ENCODE measurements at regions not wholly inside any gene's neighbourhood (a gene's known extent, or its start where the extent isn't known, plus 50 kb on each side); places are given as distances from the start of the nearest gene placed in this dataset.

DNA sequence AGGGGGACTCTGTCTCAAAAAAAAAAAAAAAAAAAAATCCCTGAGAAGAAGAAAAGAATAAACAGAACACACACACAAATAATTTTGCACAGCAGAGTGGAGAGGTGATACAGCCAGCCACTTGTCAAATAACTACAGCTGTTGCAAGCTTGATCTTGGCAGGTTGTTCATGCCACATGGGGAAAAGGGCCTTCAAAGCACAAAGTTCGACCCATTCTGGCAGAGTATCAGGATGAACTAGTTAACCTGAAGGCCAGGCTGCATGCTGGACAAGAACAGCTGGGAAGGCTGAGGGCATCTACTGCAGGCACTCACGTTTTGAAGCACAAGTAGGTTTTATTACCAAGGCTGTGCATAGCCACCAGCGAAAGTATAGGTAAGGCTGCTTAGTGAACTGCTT, 104.1 kb downstream of the KCTD15 start:
- no peak for DNase-seq

DNA sequence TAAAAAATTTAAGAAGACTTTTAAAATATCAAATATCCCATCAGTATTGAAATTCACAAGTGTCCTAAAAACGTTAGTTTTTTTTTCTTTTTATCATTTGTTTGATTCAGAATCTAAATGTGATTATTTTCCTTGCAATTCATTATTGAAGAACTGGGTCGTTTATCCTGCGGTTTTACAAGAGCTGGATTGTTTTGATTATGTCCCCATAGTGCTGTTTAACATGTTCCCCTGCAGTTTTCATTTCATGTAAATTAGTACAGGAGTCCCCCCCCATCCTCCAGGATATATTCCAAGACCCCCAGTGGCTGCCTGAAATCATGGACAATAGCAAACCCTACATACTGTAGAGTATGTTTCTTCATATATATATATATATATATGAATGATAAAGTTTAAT, 105.7 kb downstream of the KCTD15 start:
- DNase-seq, result no peak

DNA sequence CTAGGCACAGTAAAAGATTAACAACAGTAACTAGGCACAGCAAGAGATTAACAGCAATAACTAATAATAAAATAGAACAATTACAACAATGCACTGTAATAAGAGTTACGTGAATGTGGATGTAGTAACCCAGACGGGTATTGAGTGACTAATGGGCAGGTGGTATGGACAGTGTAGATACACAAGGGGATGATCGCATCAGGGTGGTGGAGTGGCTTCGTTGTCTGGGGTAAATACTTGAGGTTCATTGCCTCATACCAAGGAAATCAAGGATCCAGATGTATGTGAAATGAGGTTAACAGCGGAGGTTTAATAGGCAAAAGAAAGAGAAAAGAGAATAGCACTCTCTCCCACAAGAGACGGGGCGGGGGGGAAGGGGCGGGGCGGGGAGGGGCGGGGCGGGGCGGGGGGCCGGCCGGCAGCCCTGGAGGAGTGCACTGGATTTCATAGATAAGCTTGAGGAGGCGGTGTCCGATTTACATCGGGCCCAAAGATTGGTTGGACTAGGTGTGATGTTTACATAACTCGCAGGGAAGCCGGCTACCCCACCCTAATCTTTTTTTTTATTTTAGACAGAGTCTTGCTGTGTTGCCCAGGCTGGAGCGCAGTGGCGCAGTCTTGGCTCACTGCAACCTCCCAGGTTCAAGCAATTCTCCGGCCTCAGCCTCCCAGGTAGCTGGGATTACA, 106.3 kb downstream of the KCTD15 start:
- peak; percentile 44 to 60 for DNase-seq

DNA sequence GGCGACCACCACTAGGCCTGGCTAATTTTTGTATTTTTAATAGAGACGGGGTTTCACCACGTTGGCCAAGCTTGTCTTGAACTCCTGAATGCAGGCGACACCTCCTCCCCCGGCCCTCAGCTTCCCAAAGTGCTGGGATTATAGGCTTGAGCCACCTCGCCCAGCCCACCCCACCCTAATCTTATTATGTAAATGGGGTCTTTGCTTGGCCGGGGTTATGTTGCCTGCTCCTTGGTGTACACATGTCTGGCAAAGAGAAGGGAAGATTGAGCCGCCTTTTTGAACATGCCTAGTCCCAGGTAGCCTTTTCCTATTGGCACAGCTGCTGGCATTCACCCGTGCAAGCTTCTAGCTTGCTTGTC, 106.8 kb downstream of the KCTD15 start:
- no peak for DNase-seq

DNA sequence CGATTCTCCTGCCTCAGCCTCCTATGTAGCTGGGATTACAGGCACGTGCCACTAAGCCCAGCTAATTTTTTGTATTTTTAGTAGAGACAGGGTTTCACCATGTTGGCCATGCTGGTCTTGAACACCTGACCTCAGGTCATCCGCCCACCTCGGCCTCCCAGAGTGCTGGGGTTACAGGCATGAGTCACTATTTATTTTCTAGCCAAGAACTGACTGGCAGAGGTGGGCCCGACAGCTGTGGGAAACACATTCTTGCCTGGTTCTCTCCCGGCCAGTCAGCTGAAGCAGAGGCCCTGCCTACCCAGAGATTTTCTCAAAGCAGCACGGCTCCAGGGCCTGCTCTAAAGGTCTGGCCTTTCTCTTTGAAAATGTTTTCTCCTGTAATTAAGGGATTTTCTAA, 108.0 kb downstream of the KCTD15 start:
- DNase-seq, result no peak

DNA sequence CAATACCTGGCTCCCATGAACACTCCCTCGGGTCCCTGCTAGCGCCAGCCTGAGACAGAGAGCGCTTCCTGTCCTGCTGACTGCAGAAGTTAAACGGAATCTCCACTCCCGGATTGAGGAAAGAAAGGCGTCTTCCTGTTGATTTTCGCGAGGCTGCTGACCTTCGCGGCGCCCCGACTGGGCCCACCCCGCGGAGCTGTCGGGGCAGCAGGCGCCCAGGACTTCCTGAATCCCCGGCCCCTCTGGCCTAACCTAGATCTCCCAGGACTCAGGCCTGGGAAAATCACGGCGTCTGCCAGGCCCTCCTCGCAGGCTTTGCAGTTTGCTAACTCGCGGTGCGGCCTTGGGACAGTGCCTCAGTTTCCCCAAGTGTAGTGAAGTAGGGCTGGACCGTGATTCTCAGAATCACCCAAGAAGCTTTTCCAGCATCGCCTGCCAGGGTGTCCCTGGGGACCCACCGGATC, 108.8 kb downstream of the KCTD15 start:
- DNase-seq, result no peak

DNA sequence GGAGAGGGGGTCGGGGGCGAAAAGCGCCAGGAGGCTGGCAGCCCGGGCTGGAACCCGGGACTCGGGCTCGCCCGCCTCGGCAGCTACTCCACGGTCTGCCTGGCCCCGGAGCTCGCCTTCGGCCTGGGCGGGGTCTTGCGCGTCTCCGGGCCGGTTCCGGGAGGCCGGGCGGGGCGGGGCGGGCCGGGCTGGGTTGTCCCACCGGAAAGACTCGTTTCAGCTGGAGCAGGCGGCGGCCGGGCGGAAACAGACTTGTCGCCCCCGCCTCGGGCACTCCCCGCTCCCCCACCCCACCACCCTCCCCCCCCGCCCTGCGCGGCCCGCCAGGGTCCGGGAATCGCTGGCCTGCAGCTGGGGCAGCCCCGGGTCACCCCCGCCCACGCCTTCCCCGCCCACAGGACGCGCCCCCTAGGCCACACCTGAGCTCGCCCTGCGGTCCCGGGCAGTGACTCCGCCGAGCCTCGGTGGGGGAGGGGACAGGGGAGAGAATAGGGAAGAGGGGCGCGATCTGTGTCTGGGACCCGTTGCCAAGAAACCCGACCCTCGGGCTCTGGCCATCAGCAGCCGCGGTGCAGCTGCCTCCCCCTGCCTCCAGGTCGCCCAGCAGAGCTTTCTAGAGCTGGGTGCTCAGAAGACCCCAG, 109.4 kb downstream of the KCTD15 start:
- peak; percentile 13 to 65 for DNase-seq

DNA sequence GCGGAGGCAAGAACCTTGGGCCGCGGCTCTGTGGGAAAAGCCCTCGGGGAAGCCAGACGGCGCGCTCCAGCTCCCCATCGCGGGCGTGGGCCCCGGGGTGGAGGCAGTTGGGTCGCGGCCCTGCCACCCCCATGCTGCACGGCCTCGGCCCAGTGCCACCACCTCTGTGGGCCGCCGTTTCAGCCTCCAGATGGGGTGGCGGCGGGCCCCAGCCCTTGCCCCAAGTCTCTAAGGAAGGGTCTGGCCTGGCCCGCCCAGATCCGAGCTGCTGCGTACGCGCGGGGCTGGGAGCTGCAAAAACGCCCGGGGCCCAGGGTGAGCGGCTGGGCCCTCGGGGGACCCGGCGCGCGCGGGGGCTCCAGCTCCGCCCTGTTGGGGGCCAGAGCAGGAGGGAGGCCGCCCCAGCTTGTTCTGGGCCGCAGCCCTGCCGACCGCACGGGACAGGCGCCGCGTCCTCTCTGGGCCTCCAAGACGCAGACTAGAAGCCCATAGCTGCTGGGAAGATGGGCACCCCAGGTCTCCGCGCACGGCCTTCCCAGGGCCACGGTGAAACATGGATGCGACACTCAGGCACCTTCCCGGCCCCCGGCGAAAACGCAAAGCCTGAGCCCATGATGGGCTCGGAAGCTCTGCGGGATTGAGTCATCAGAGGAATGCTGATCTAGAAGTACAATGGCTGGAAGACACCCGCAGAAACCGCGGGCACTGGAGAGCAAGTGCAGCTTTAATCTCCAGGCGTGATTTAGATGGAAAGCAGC, 110.1 kb downstream of the KCTD15 start:
- peak in 1 of 2 experiments; percentile 21 for DNase-seq

DNA sequence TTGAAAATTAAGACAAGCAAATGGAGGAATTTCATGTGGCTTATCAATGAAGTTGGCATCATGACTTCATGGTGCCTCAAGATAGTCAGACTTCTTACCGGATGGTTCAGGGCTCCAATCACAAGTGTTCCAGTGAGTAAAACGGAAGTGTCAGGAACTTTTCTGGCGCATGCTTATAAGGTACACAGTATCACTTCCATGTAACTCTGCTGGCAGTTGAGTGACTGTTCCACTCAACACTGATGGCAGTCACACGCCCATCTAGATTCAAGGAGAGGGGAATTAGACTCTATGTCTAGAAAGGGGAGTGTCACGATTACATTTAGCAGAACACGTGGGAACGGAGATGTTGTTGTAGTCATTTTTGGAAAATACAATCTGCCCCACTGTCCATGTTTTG, 114.3 kb downstream of the KCTD15 start:
- no peak for DNase-seq

DNA sequence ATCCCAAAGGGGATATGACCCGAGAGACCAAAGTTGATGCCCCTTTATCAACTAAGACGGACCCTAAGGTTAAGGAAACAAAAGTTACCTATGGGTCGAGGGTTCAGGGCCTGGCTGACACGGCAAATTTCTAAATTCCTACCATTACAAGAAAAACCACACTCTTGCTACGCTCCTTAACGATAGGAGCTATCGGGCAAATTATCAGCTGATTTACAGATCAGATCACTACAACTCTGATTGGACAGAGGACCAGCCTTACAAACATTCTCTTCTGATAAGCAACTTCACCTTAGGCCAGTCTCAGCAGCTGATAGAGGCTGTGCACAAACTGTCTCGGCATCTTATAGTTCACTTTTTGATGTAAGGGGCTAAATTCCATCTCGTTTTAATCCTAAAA, 117.9 kb downstream of the KCTD15 start:
- DNase-seq, result no peak

DNA sequence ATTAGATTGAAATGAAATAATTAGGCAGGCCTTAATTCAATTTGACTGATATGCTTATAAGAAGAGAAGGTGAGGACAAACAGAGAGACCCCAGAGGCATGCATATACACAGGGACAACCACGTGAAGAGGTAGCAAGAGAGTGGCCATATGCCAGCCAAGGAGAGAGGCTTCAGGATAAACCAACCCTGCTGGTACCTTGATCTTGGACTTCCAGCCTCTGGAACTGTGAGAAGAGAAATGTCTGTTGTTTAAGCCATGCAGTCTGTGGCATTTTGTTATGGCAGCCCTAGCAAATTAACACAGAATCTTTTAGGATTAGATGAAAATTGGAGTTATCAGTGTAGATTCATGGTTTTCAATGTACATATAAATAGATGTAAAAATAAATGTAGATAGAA, 120.1 kb downstream of the KCTD15 start:
- DNase-seq, result no peak

DNA sequence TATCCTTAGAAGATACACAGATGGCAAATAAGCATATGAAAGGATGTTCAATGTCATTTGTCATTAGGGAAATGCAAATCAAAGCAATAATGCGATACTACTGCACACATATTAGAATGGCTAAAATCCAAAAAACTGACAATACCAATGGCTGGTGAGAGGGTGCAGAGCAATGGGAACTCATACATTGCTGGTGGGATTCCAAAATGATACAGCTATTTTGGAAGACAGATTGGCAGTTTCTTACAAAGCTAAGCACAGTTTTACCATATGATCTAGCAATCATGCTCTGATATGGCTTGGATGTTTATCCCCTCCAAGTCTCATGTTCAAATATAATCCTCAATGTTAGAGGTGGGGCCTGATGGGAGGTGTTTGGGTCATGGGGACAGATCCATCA, 122.6 kb downstream of the KCTD15 start:
- DNase-seq, result no peak

DNA sequence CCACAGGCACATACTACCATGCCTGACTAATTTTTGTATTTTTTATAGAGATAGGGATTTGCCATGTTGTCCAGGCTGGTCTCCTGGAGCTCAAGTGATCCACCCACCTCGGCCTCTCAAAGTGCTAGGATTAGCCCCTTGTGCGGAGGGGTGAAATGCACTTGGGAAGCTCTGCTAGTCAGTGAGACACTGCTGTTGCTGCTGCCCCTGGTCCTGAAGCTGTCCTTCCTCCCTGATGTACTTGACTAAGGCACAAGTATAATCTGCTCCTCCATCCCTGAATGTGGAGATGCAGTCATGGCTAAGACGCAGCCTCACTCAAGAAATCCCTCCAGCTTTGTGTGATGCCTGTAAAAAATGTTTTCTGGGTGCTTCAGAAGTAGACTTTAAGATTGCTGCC, 124.5 kb downstream of the KCTD15 start:
- no peak for DNase-seq

DNA sequence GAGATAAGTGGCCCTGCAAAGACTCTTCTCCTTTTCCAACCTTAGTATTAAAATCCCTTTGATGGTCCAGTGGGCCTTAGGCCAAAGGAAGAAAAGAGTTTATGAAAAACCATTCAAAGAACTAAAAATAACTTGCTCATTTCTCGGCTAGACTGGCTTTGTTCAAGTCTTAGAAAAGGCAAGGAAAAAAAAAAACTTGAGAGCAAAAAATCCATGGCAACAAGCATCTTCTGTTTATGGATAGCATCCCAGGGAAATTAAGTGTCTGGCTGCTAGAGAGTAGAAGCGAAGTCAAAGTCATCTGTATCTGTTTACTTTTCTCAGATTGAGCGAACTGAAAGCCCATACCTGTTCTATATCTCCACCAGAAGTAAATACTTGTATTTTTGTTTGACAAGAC, 129.6 kb downstream of the KCTD15 start:
- no peak for DNase-seq

DNA sequence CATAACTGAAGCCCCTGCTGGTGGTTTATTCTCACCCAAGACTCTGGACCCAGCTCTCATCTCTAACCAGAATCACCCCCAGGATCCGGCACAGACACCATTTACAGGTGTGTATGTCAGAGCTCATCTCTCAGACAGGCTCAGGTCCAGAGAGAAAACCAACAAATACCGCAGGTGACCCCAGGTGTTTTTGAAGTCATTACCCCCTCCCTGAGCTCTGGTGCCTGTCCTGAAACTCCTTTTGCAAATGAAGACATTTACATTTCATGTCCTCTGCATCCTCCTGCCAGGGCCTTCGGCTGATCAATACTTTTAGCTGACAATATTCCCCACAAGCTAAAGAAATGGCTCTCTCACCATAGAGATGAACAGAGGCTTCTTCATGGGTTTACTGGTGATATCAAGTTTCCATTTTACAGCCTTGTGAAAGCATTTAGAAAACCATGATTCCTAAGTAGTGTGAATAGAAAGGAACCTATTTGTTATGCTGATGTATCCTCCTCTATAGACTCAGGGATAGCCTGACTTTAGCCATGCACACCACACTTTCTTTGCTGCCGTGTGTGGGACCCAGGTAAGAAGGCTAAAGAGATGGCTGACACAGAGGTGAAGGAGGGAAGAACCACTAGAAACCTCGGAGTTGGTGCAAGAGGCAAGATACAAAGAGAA, 131.3 kb downstream of the KCTD15 start:
- no peak for DNase-seq

DNA sequence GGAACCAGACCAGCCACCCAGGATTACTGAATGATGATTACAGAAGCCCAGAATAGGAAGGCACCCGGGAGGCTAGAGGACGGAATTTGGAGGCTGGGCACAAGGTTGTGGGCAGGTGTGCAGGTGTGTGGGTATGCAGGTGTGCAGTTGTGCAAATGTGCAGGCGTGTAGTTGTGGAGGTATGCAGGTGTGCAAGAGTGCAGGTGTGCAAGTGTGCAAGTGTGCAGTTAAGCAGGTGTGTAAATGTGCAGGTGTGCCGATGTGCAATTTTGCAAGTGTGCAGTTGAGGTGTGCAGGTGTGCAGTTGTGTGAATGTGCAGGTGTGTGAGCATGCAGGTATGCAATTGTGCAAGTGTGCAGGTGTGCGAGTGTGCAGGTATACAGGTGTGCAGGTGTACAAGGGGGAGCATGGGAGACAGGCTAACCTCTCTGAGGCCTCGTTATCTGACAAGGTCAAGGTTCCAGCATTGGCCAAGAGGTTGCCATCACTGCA, 131.8 kb downstream of the KCTD15 start:
- no peak for DNase-seq

DNA sequence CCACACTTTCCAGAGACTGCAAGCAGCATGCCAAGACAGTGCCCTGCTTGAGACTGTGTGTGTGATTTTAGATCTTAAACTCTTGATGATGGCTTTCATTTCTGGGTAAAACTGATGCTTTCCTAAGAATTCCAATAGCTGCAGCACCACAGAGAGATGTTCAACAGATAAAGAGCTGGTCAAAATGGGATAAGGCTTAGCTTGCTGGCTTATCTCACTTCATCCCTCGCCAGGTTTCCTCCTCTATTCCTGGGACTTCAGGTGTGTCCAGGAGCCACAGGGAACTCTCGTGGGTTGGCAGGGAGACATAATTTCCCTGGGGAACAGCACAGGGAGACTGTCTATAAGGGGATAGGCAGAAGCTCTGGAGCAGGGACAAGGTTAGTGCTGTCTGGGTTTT, 137.3 kb downstream of the KCTD15 start:
- DNase-seq, result no peak

DNA sequence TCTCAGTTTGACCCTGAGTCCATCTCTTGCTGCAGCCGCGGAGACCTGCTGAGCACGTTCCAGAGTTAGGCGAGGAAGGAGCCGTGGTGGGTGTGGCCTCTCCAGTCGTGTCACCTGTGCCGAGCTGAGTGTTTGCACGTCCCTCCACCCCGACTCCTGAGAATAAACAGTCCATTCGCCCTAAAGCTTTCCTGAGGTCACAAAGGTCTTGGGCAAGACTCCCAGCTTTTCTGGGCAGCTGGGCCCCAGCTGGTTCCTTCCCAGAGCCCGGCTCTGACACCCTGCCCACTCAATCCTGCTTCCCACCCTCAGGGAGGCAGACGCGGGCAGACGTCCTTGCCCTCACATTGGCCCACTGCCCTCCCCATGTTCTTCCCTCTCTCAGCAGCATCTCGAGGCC, 142.2 kb downstream of the KCTD15 start:
- DNase-seq, result no peak

DNA sequence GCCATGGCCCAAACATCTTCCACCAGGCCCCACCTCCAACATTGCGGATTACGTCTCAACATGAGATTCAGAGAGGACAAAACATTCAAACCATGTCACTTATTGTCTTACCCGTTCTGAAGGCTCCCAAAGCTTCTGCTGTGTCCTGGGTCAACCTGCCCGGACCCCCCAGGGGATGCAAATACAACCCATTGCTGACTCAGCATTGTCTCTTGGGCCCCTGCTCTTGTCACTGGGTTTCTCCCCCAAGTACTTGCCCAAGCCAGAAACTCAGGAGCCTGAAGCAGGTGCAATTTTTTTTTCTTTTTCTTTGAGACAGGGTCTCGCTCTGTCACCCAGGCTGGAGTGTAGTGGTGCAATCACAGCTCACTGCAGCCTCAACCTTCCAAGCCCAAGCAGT, 144.5 kb downstream of the KCTD15 start:
- DNase-seq, result no peak

DNA sequence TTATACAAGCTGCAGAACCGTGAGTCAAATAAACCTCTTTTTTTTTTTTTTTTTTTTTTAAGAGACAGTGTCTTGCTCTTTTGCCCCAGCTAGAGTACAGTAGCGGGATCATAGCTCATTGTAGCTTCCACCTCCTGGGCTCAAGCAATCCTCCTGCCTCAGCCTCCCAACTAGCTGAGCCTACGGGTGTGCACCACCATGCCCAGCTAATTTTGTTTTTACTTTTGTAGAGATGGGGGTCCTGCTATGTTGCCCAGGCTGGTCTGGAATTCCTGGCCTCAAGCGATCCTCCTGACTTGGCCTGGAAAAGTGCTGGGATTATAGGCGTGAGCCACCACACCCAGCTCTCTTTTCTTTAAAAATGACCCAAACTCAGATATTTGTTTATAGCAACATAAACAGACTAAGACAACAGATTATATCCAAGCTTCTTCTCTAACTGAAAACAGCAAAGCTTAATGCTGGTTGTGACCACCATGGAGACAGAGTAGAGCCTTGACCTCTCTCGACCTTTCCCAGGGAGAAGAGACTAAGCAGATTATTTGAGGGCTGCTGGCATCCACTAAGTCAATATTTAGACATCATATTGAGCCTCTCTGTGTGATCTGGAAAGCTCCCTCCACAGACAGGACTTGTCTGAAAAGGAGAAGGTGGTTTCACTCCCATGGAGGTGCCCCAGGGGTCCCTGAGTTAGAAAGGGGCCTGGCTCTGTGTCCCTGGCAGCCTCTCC, 150.0 kb downstream of the KCTD15 start:
- no peak for DNase-seq

DNA sequence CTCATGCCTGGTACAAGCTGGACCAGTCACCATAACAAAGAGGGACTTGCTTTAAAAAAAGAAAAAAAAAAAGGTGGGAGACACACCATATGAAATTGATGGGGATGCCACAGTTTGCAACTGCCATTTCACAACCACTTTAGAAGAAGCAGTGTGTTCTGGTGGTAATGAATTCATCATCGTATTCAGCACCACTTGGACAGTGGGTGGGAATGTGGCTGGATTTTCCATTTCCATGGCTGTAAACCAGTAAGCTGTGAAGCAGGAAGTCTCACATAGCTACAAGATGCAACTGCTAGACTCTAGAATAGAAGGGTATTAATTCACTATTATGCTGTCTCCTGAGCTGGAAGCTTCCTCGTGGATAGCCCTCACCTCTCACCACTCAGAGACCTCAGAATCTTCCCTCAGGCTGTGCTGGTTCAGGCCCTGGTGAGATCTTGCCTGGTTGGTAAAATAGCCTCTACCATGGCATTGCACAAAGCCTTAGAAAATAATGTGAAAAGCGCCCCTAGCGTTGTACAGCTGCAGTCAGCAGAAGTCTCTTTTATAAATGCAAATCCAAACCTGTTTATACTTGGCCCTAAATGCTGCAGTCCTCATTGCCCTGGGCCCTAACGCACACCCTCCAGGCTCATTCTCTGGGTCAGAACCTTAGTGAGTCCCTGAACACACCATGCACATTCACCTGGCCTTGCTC, 150.7 kb downstream of the KCTD15 start:
- peak; percentile 23 to 69 for DNase-seq

Data from NCI-H526 (cell line).